HG03025 (cell line): ENCODE measurements at regions not wholly inside any gene's neighbourhood (a gene's known extent, or its start where the extent isn't known, plus 50 kb on each side); places are given as distances from the start of the nearest gene placed in this dataset.
A peak's percentile ranks its signal among the peaks of the same experiment; 100 is the strongest.

Experiments used
- ATAC-seq: cut with Tn5 transposase; IDR thresholded peaks from one replicate; pipeline ENCODE4 v1.9.1; 2021; ENCODE audit warnings: mild to moderate bottlenecking, moderate library complexity; ENCODE audit not compliant: unreplicated experiment, low FRiP score

DNA sequence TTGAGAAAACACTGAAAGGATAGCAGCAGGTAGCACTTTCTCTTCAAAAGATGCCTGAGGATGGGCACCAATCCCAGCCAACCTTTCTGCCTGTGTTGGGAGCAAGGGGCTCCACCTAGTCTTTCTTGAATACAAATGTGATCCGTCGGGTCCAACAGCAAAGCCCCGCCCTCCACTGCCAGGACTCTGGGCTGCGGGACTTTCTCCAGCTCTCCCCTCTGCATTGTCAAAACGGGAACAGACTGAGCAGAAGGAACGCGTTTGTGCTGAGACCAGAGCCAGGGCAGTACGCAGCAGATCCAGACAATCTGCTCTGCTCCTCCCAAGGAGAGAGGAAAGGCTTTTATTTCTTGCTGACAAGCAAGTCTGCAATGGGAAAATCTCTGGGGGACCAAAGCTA is 139.7 kb downstream of the SEC61B start:
- ATAC-seq = no peak

DNA sequence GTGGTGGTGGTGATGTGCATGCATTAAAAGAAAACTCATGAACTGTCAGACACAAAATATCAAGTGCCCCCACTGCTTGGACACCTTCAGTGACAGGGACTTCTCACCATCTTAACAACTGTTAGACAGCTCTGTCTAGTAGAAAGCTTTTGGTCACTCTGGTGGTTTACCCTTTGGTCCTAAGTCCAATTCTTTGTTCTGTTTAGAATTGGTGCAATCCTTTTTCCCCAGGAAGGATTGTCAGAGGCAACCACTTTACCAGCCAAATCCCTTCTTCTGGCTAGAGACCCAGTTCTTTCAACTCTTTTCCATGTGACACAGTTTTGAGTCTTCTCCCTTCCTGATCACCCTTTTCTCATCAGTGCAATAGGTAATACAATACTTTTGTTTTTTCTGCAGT is 140.2 kb downstream of the SEC61B start:
- ATAC-seq = no peak

DNA sequence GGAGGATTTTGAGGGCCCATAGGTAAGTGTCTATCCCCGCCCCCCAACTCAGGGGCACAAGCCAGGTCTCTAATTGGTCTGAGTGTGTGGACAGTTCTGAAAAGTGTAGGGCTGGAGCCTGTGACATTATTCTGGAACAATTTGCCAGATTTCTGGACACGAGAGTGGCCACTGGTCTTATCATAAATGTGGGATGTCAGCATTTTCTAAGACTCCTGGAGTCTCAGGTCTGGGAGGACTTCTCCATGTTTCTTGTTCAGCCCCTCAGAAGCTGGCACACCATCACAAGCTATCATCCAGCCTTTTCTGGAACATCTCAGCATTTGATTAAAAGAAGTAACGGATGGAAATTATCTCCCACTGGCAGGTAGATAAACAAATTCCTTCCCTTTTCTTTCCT is 141.4 kb downstream of the SEC61B start:
- ATAC-seq = no peak

DNA sequence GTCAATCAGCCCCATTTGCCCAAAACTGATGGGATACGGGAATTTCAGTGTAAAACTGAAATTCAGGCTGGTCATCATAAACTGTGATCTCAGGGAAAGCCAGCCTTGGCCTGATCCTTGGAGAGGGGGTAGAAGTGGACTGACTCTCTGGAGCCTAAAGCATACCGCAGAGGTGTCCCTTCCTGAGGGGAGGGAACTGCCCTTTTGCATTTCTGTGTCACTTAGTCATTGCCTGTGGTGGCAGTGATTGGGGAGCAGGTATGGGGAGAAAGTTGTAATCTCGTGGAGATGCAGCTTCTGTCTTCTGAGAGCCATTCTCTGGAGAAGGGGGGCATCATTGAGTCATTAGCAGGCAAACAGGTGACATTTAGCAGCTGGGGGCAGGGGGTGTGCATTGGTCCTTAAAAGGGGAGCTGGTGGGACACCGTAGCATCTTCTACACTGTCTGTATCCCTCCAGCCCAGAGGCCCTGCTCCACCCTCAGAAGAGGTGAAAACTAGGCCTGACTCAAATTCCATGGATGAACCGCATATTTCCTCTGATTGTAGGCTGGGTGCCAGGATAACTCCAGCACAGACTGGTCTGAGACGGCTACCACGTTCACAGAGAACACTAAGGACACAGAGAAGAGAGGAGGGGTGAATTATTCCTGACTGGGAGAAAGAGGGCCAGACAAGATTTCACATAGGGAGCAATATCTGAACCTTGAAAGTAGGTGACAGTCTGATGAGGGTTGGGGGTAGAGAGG is 143.3 kb downstream of the SEC61B start:
- ATAC-seq = no peak

DNA sequence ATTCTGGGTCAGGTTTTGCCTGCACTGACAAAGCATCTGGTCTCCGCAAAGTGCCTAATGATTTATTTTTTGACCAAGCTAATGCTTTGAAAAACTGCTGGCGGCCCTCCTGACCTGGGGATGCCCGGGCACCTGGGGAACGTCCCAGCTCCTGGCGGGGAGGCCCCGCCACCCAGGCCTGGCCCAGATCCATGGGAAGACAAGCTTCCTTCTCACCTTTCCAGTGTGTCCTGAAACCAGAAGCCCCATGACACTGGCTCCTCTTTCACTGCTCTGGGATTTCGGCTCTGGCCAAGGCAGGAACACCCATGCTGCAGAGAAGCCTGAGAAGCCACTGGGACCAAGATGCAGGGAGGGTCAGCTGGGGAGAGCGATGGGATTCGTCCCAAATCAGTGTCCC is 144.1 kb downstream of the SEC61B start:
- no peak for ATAC-seq

DNA sequence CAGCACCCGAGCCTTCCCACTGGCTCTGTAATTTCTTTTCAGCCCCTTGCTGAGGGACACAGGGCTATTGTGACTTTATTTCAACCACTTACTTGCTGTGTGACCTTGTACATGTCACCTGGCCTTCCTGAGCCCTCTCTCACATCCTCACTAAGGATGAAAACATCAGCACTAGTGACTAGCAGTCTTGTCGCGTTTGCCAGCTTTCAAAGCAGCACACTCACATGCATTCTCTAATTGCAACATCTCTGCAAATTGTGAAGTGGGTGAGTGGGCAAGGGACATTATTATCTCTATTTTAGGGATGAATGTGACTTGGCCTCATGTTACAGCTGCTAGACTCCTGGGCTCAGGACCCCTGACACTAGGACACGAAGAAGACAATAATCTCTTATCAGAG is 144.5 kb downstream of the SEC61B start:
- no peak for ATAC-seq

DNA sequence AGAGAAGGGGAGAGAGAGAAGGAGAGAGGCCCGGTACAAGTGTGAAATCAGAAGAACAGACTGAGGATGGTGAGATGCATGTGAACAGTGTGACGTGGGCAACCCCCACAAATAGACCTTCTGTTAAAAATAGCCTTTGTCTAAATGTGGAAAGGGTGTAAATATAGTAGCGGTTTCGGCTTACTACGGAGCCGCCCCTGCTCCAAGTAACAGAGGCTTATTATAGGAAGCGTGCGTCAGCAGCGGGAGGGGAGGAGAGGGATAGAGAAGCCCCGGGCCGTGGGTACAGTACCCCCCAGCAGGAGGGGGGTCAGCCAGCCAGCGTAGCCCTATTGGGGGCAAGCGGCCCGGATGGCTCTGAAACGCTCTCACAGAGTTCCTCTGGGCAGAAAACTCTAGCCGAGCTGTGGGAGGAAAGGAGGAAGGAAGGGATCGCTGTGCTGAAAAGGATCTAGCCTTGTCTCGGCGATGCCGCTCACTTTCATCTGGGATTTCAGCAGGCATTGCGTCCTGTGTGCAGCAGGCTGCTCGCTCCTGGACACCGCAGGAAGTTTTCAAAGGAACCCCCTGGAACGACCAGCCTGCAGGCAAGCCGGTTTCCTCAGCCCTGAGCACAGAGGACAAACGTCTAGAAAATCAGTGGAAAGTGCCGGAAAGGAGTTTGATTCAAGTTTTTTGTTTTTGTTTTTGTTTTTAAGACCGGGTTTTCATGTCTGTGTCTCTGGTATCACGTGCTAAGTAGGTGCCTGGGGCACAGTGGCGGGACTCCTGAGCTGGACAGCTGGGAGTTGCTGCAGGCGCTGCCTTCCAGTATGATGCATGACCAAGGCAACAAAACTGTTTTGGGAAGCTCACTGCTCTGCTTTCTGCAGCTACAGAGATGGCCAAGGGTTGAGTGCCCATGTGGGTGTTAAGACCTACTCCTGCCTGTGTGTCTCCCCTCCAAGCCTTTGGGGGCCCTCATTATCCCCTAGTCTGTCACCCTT is 146.6 kb downstream of the SEC61B start:
- peak; percentile 53 for ATAC-seq

DNA sequence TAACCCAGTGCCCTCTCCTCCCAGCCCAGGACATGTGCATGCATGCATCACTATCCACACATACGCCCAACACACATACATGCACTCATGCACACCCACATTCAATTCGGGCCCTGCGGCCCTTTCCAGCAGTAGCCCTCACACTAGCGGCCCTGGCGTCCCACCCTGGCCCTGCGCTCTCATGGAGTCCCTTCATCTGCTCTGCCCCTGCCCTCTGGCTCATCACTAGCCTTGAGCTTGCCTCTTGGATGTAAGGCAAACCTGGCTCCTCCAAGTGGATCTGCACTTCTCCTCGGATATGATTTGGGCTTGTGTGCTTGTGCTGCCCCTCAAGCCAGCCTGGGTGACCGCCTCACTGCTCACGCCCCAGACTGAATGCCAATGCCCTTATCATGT is 147.2 kb downstream of the SEC61B start:
- ATAC-seq = no peak

DNA sequence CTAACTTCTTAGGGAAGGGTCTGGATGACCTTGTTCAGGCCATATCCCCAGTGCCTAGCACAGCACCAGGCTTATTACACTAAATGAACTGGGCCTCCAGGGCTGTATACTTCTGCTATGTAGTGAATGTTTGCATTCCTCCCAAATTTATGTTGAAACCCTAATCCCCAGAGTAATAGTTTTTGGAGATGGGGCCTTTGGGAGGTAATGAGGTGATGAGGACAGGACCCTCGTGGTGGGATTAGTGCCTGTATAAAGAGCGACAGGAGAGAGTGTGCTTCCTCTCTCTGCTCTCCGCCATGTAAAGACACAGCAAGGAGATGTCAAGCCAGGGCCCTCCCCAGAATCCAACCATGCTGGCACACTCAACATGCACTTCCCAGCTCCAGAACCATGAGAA is 148.3 kb downstream of the SEC61B start:
- no peak for ATAC-seq

DNA sequence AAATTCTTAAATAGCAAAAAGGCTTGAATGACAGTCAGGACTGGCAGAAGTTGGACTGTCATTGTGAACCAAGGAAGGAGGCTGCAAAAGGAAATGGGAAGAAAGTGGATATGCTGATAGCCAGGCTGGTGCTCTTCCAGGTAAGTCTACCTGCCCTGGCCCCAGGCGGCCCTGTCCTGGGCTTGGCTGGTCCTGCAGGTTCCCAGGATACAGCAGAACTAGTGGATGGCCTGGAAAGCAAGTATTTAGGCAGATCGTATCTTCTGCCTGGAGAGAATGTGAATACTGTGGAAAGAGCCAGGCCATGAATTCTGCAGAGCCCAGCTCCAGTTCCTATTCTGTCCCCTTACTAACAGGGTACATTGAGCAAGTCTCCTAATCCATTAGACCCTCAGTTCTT is 149.3 kb downstream of the SEC61B start:
- ATAC-seq = no peak

DNA sequence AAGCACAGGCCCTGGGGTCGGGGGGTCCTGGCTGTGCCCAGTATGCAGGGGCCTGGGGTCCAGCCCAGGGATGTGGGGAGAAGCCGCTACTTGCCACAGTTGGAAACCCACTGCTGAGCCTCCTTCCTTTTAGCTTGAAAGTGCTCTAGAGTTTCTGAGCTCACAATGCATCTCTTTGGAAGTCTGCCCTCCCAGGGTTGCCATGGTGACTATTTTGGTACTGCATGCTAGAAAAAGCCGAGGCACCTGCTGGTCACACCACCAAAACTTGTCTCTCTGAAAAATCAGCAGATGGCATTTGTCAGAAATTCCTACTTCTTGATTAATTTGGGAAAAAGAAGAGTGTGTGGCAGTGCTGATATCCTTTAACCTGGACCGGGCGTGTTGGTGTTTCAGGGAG is 151.8 kb downstream of the SEC61B start:
- no peak for ATAC-seq

DNA sequence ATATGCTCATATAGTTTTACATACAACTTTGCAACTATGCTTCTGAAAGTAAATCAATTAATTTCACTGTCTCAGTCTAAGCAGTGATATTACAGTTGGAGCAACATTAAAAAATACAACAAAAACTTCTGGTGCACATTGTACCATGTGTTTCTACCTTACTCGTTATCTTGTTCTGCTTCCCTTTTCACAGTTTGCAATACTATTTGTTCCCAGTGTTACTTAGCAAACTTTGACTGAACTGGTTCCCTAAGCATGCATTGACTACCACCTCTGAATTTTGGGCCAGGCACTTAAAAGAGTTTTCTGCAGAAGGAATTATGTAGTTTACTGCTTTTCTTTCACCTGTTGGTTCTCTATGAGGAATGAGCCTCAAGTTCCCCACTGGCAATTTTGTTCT is 152.7 kb downstream of the SEC61B start:
- ATAC-seq = no peak

DNA sequence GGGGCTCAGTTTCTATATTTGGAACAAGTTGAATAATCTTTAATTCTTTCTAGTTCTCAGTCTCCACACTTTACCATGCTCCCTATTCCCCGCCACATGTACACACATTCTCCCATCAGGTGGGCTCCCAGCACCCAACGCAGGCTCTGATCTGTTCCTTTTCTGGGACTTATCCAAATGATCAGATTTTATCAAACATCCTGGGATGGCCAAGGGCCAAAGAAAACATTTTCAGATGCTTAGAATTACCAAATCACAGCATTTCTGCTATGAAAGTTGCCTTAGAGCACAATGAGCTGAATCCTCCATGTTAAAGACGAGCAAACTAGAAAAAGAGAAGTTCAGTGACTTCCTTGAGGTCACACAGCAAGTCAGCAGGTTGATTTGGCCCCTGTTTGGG is 153.4 kb downstream of the SEC61B start:
- ATAC-seq = no peak

DNA sequence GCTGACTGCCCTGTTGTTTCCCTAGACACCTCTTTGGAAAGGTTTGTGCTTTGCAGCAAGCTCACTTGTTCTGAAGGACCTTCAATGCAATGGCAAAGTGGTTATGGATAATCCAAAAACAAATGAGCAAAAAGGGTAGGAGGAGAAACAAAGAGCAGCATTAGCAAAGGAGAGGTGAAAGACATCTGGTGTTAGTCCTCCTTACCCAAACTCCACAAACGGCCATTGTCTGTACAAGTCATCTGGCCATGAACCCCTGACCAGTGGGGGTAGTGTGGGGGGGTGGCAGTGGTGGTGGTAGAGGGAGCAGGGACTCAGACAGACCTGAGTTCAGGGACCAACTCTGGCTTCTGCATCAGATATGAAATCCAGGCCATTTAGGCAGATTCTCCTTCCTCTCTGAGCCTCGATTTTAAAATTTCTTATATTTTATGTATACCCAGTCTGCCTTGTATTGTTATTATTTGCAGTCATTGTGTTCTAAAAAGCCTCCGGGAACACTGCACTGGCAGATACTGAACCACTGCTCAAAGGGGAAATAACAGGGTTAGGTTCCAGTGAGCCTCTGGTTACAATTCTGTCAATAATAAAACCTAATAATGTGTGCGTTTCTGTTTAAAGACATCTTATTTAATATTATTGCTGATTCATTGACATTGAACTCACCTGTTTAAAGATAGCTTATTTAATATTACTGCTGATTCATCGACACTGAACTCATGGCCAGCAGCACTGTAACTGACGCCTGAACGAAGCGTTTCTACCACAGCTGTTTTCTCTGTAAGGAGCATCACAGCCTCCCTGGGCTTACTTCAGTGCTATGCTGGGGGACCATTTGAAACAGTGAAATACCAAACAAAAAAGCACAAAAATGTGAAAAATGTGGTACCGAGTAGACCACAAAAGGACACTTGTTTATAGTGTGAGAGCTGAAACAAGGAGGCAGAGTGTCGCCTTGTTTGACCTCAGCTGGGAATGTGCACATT is 156.0 kb downstream of the SEC61B start:
- no peak for ATAC-seq

DNA sequence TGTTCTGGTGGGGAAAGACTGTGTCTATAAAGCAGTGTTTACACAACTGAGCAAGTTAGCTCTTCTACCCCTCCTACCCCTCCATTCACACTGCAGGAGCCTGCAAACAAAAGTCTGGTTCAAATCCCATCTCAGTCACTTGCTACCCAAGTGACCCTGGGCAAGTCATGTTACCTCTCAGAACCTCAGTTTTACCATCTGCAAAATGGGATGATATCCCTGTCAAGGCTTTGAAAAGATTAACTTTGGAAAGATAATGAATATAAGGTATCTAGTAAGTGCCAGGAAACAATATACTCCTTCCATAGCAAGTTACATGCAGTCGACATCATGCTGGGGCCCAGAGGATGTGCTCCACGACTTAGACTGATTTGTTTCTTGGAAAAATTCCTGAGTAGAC is 161.5 kb downstream of the SEC61B start:
- no peak for ATAC-seq

DNA sequence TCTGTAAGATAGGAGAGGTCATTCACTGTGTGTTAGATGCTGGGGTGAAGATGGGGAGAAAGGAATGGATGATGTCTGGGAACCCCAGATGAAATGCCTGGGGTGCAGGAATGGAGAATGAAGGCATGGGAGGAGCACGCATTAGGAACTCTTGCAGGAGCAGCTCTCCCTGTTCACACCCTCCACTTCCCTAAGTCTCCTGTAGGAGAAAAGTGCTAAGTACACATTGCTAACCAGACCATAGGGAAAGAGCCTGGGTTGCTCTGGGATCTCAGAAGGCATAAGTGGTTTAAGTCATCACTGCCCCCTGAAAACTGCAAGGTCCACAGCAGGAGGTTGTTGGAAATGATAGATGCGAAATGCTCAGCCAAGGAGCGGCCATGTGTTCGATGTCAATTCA is 163.1 kb downstream of the SEC61B start:
- ATAC-seq = no peak

DNA sequence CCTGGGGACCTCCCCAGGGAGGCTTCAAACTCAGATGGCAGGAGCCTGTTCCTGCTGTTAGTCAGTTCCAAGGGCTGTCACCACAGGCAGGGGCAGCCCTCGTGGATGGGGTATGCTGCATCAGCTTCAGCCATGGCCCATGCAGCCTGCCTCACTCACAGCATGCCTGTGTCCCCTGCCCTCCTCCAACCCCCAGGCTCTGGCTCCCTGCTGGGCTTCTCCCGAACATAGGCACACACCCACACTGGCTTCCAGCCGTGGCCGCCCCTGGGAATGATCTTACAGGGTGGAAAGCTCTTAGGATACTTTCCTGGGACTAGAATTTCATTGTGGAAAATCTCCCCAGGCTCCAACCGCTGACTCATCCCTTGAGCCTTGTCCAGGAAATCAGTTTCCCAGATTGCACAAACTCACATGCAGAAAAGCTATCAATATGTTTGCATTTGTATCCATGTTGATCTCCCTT is 163.8 kb downstream of the SEC61B start:
- ATAC-seq = no peak

DNA sequence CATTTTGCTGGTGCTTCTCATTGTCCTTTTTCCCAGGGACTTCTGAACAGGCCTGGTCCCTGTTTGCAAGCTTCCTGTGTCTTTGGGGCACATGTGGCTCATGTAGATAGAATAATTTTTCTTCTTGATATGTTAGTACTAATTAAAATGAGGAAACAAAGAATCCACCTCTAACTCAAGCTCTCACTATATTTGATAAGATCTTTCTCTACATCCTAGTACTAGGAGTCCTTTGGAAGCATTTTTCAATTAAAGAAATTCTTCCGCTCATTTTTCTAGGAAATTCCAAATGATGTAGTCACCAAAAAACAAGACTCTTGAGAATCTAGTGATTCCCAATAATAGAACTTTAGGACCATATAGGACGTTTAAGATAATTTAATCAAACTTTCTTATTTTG is 165.3 kb downstream of the SEC61B start:
- ATAC-seq = no peak

DNA sequence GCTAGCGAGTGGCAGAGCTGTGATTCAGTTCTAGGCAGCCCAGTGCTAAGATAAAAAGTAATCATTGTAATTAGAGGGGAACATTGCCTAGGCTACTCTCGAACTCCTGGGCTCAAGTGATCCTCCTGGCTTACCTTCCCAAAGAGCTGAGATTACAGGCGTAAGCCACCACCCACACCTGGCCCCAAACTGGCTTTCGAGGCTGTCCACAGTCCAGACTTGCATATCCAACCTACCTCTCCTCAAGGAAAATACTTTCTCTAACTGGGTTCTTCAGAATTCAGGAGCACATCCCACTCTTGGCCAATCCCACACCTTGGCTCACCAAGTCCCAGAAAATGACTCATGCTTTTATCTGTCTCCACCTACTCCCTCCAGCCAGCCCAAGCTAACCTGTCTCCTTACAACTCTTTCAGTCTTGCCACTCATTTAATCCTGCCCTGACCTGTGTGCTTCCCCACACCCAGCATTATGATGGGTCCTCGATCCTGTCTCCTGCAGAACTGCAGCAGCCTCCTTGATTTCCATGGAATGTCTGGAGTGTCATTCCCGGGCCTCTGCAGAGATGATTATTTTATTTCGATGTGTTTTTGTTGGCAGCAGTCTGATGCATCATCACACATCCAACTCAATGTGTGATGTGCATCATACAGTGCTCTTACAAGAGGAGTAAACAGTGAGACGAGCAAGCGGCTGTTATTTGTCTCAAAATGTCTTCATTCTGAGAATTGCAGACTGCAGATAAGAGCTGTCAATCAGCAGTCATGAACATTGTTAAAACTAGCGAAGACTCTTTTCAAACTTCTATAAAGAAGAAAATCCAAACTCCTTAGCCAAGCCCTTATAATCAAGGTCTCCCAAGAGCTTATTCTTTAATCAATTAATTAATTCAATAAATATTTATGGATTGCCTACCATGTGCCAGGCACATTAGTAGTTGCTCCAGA is 167.3 kb downstream of the SEC61B start:
- no peak for ATAC-seq
